ENCODE measurements at regions not wholly inside any gene's neighbourhood (a gene's known extent, or its start where the extent isn't known, plus 50 kb on each side); places are given as distances from the start of the nearest gene placed in this dataset.

DNA sequence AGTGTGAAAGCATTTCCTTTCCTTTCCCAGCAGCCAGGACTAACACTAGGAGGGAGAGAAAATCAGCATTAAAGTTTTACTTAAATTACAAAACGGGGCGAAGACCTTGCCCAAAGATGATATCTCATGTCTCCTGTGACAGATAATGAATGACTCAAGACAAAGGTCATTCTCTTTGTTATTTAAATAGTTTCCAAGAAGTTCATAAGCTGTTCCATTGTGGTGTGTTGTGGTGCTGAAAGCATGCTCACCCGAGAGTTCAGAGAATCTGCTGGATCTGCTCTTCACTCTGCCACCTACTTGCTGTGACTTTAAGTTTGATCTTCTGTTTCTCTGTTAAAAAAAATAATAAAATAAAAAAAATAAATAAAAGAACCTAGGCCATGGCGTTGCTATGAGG lies 265.9 kb upstream of the NR4A3 start:
- no peak for ATAC-seq

GRCh38 chr9:99556998-99557397 lies 264.7 kb upstream of the NR4A3 start:
- no peak for ATAC-seq
- Histone ChIP-seq H2AFZ (ENCODE audit: low read length) (no peak overlapping the region), H3F3A (ENCODE audit: low read length, unreplicated experiment) (no peaks in the 10 kb centered on the region), H3K27ac (ENCODE audit: low read length) (no peak overlapping the region), H3K79me2 (ENCODE audit: low read length) (no peaks in the 10 kb centered on the region), H3K36me3 (ENCODE audit: low read depth, low read length) (no peaks in the 10 kb centered on the region), H3K9me2 (replicated peaks; ENCODE audit: low read length) (no peaks in the 10 kb centered on the region), H3K9ac (ENCODE audit: low read length) (no peak overlapping the region), H3K27me3 (ENCODE audit: low read length) (peaks cover 10% of the 10 kb centered on the region; the same call in 1 of the 2 replicates), H4K20me1 (ENCODE audit: low read length) (no peaks in the 10 kb centered on the region), H3K4me1 (ENCODE audit: insufficient read depth, low read length) (no peaks in the 10 kb centered on the region), H3K9me3 (ENCODE audit: low read length) (no peaks in the 10 kb centered on the region), H3K4me3 (ENCODE audit: low read length) (no peak overlapping the region), H3K4me2 (ENCODE audit: low read length) (no peak overlapping the region)
- POLR2A ChIA-PET (ENCODE audit: unreplicated experiment): no interaction called here
- TF ChIP-seq EZH2phosphoT487 (IDR thresholded peaks at IDR 0.05; ENCODE audit: borderline replicate concordance, low read length) (no peak), EZH2 (IDR thresholded peaks at IDR 0.05; ENCODE audit: low read length, unreplicated experiment) (no peak)
- TF ChIP-seq, protein P1, sequence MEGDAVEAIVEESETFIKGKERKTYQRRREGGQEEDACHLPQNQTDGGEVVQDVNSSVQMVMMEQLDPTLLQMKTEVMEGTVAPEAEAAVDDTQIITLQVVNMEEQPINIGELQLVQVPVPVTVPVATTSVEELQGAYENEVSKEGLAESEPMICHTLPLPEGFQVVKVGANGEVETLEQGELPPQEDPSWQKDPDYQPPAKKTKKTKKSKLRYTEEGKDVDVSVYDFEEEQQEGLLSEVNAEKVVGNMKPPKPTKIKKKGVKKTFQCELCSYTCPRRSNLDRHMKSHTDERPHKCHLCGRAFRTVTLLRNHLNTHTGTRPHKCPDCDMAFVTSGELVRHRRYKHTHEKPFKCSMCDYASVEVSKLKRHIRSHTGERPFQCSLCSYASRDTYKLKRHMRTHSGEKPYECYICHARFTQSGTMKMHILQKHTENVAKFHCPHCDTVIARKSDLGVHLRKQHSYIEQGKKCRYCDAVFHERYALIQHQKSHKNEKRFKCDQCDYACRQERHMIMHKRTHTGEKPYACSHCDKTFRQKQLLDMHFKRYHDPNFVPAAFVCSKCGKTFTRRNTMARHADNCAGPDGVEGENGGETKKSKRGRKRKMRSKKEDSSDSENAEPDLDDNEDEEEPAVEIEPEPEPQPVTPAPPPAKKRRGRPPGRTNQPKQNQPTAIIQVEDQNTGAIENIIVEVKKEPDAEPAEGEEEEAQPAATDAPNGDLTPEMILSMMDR (conservative IDR thresholded peaks at IDR 0.05; ENCODE audit: low read depth, low read length): no peak
- no TSS peak for BruUV-seq (replicated peaks)
- intact Hi-C loops (cut with micrococcal nuclease): no loop called here
- no peak for DNase-seq
- CTCF ChIA-PET: no interaction called here

More for the DNA sequence above, 265.9 kb upstream of the NR4A3 start:
- CTCF ChIA-PET: no interaction called here
- H3K79me2 ChIP-seq (ENCODE audit: low read length): no peaks in the 10 kb centered on the region
- DNase-seq: no peak
- H3K27me3 ChIP-seq (ENCODE audit: low read length): peaks cover 10% of the 10 kb centered on the region; the same call in 1 of the 2 replicates
- no peak overlapping the region for H3K27ac ChIP-seq (ENCODE audit: low read length)
- no peaks in the 10 kb centered on the region for H3K9me2 ChIP-seq (replicated peaks; ENCODE audit: low read length)
- no TSS peak for BruUV-seq (replicated peaks)
- no peaks in the 10 kb centered on the region for H3K4me1 ChIP-seq (ENCODE audit: insufficient read depth, low read length)
- H3K9ac ChIP-seq (ENCODE audit: low read length): no peak overlapping the region
- H3K4me3 ChIP-seq (ENCODE audit: low read length): no peak overlapping the region
- TF ChIP-seq, protein P1 (conservative IDR thresholded peaks at IDR 0.05; ENCODE audit: low read depth, low read length): no peak
- TF ChIP-seq EZH2phosphoT487 (IDR thresholded peaks at IDR 0.05; ENCODE audit: borderline replicate concordance, low read length) (no peak), EZH2 (IDR thresholded peaks at IDR 0.05; ENCODE audit: low read length, unreplicated experiment) (no peak)
- H3K9me3 ChIP-seq (ENCODE audit: low read length): no peaks in the 10 kb centered on the region
- no peak overlapping the region for H3K4me2 ChIP-seq (ENCODE audit: low read length)
- POLR2A ChIA-PET (ENCODE audit: unreplicated experiment): no interaction called here
- H3F3A ChIP-seq (ENCODE audit: low read length, unreplicated experiment): no peaks in the 10 kb centered on the region
- H2AFZ ChIP-seq (ENCODE audit: low read length): no peak overlapping the region
- H3K36me3 ChIP-seq (ENCODE audit: low read depth, low read length): no peaks in the 10 kb centered on the region
- intact Hi-C loops (cut with micrococcal nuclease): no loop called here
- no peaks in the 10 kb centered on the region for H4K20me1 ChIP-seq (ENCODE audit: low read length)

DNA sequence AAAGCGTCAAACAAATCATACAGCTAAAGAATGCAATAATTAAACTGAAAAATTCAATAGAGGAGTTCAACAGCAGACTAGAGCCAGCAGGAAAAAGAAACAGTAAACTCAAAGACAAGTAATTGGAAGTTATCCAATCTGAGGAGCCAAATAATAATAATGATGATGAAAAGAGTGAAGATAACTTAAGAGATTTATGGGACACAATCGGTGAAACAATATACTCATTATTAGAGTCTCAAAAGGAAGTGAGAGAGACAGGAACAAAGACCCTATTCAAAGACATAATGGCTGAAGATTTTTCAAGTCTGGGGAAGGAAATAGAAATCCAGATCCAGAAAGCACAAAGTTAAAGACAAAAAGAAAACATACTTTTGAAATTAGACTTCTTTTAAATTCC lies 263.9 kb upstream of the NR4A3 start:
- no peak overlapping the region for H3K9ac ChIP-seq (ENCODE audit: low read length)
- H3K9me3 ChIP-seq (ENCODE audit: low read length): no peaks in the 10 kb centered on the region
- no peaks in the 10 kb centered on the region for H3K9me2 ChIP-seq (replicated peaks; ENCODE audit: low read length)
- no peak for TF ChIP-seq EZH2phosphoT487 (IDR thresholded peaks at IDR 0.05; ENCODE audit: borderline replicate concordance, low read length)
- TF ChIP-seq, protein P1 (conservative IDR thresholded peaks at IDR 0.05; ENCODE audit: low read depth, low read length): no peak
- no peak for TF ChIP-seq EZH2 (IDR thresholded peaks at IDR 0.05; ENCODE audit: low read length, unreplicated experiment)
- ATAC-seq: no peak
- BruUV-seq (replicated peaks): no TSS peak
- no peaks in the 10 kb centered on the region for H3K79me2 ChIP-seq (ENCODE audit: low read length)
- intact Hi-C loops (cut with micrococcal nuclease): no loop called here
- CTCF ChIA-PET: no interaction called here
- no peaks in the 10 kb centered on the region for H3K36me3 ChIP-seq (ENCODE audit: low read depth, low read length)
- H2AFZ ChIP-seq (ENCODE audit: low read length): no peak overlapping the region
- no peaks in the 10 kb centered on the region for H4K20me1 ChIP-seq (ENCODE audit: low read length)
- no peak overlapping the region for H3K27ac ChIP-seq (ENCODE audit: low read length)
- no peaks in the 10 kb centered on the region for H3F3A ChIP-seq (ENCODE audit: low read length, unreplicated experiment)
- H3K4me3 ChIP-seq (ENCODE audit: low read length): no peak overlapping the region
- no peak overlapping the region for H3K4me2 ChIP-seq (ENCODE audit: low read length)
- H3K4me1 ChIP-seq (ENCODE audit: insufficient read depth, low read length): no peaks in the 10 kb centered on the region
- no peak for DNase-seq
- H3K27me3 ChIP-seq (ENCODE audit: low read length): peaks cover 10% of the 10 kb centered on the region; the same call in 1 of the 2 replicates
- POLR2A ChIA-PET (ENCODE audit: unreplicated experiment): no interaction called here

Data from PC-3 (cell line).